ENCODE measurements at regions not wholly inside any gene's neighbourhood (a gene's known extent, or its start where the extent isn't known, plus 50 kb on each side); places are given as distances from the start of the nearest gene placed in this dataset.

- no peak for DNase-seq
Observed at GRCh38 chr2:240324312-240325015, 111.0 kb upstream of the GPC1 start.

GRCh38 chr2:240325016-240326007 lies 110.2 kb upstream of the GPC1 start:
- DNase-seq, result no peak

GRCh38 chr2:240326246-240326645 lies 109.2 kb upstream of the GPC1 start:
- no peak for DNase-seq

DNA sequence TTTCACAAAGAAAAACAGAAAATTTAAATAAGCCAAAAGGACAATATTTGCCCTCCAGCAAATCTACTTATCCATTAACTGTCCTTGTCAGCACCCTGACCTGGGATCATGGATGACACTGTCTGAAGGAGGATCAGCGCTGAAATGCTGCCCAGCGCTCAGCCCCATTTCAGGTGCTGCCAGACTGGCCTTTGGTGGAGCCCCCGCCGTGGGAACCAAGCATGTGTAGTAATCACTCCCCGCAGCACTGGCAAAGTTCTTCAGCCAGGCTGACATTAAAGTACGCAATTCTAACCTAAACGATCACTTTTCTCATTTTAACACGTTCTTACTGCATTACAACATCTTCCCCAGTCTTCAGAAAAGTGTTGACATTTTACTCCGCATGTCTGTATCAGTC lies 108.6 kb upstream of the GPC1 start:
- no peak for DNase-seq

GRCh38 chr2:240327566-240327965 lies 107.9 kb upstream of the GPC1 start:
- no peak for DNase-seq

GRCh38 chr2:240328526-240328925 lies 106.9 kb upstream of the GPC1 start:
- no peak for DNase-seq

DNA sequence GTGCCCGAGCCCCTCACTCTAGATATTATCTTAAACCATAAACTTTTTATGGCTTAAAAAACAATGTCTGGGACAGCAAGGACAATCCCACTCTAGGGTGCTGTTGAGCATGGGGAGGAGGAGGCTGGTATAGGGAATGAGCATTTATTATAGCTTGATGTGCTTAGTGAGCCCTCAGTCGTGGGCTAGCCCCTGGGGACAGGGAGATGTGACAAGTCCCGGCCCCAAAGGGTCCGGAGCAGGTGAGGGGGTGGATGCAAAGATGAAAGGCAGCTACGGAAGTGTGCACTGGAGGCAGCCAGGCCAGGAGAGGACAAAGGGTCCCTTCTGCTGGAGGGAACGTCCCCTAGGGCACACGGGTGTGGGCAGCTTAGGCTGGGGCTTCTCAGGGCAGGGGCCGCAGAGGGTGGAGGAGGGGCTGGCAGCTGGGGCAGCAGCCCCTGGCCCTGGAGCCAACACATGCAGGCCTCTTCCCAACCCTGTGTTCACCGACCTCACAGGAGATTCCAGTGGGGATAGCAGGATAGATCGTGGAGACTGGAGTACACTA lies 106.3 kb upstream of the GPC1 start:
- DNase-seq, result no peak

GRCh38 chr2:240329778-240330177 lies 105.7 kb upstream of the GPC1 start:
- no peak for DNase-seq

DNA sequence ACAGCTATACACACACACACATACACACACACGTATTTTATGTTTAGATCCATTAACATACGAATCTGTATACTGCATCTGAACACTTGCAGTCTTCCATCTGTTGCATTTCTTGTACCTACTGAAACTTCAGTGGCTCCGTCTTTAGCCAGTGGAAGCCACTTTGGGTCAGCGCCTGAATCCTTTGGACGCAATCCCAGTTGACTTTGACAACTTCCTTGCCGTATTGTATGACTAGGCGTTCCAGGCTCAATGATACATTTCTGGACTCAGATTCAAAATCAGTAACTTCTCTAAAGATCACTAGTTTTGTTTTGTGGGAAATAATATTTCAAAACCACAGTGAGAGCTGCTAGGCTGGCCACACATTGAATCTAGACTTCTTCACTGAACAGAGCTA lies 101.5 kb upstream of the GPC1 start:
- DNase-seq, result no peak

DNA sequence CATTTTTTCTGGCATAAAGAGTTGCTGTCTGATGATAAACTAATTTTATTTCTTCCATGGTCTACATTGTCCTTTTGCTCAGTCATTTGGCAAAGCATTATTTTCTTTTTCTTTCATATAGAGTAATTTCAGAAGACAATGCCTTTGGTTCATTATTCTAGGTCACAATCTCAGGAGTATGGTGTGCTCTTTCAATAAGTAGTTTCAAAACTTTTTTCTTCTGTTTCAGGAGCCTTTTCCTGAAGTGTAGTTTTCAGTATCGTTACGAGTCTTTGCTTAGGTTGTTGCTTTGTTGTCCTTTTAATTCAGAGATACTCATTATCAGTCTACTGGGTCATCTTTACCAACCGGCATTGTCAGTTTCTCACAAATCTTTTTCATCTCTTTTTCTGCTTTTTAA lies 100.4 kb upstream of the GPC1 start:
- DNase-seq, result no peak

DNA sequence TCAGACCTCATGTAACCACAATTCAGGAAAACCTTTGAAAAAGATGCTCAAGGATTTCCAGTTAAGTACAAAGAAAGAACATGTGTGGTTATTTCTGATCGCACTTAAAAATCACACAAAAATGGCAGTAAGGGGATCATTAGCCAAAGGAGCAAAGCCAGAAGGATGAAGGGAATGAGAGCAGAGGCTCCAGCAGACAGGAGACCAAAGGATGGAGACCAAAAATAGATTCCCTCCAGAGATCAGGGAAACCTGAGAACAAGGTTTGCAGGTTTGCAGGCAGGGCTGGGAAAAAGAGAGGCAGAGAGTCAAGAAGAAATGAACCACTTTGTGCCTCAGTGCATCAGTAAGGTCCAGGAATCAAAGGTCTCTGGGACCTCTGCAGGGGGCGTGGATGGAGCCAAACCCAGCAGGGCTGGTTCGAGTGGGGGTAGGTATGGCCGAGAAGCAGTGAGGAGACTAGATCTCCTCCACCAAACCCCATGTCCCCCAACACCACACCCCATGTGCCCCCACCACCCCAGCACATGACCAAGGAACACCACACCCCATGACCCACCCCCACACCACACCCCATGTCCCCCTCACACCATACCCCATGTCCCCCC lies 98.5 kb upstream of the GPC1 start:
- no peak for DNase-seq

- no peak for DNase-seq
Observed at GRCh38 chr2:240338274-240338673, 97.2 kb upstream of the GPC1 start.

- DNase-seq, result no peak
Observed at GRCh38 chr2:240339411-240340360, 95.8 kb upstream of the GPC1 start.

GRCh38 chr2:240340361-240340761 lies 95.1 kb upstream of the GPC1 start:
- no peak for DNase-seq

DNA sequence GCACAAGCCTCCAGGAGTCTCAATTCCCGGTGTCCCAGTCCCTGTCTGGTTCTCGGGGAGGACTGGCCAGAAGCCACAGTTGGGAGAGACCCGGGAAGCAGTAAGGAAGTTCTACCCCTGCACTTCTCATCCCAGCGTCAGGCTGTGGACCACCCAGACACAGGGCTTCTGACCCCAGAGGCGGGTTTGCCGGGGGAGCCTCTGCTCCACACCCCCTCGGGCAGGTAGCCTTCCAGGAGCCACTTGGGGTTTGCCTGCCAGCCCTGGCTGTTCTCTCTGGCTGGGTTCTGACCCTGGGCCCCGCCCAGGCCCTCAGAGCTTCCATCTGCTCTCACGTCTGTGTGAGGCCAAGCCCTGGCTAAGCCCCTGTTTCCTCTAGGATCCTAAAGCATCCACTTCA lies 94.4 kb upstream of the GPC1 start:
- DNase-seq, result no peak

DNA sequence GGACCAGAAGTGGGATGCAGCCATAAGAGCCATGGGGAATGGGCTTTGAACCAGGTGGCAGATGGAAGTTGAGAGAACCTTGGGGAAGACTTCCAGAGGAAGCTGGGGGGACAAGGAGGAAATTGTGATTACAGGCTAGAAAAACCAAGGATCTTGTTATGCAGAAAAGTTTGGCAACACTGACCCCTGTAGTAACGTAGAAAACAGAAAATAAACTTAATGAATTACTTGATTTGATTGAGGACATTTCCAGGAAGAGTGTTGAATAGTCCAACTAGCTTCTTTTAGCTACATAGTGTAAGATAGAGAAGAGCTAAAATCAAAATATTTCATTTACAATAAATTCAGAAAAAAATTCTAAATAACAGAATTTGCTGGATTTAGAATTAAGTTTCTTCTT lies 91.9 kb upstream of the GPC1 start:
- no peak for DNase-seq

DNA sequence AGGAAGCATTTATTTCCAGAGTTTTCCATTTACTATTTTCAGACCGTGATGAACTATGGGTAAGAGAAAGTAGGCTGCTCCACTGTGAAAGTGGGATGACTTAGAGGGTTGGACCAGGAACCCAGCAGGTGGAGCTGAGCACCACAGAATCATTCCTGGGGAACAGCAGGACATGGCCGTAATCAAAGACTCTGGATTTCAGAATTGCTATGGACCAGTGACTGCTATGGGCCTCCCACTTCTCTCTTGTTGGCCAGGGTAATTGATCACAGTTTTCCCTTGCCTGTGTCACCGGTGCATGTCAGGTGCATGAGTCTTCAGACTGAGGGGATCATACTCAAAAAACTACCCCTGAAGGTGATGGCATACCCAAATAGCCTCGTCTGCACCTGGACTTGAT lies 90.6 kb upstream of the GPC1 start:
- no peak for DNase-seq

GRCh38 chr2:240346015-240346752 lies 89.3 kb upstream of the GPC1 start:
- DNase-seq, result no peak

GRCh38 chr2:240346753-240347372 lies 88.6 kb upstream of the GPC1 start:
- DNase-seq, result no peak

- no peak for DNase-seq
Observed at GRCh38 chr2:240347373-240347940, 88.0 kb upstream of the GPC1 start.
